ENCODE measurements at regions not wholly inside any gene's neighbourhood (a gene's known extent, or its start where the extent isn't known, plus 50 kb on each side); places are given as distances from the start of the nearest gene placed in this dataset.

DNA sequence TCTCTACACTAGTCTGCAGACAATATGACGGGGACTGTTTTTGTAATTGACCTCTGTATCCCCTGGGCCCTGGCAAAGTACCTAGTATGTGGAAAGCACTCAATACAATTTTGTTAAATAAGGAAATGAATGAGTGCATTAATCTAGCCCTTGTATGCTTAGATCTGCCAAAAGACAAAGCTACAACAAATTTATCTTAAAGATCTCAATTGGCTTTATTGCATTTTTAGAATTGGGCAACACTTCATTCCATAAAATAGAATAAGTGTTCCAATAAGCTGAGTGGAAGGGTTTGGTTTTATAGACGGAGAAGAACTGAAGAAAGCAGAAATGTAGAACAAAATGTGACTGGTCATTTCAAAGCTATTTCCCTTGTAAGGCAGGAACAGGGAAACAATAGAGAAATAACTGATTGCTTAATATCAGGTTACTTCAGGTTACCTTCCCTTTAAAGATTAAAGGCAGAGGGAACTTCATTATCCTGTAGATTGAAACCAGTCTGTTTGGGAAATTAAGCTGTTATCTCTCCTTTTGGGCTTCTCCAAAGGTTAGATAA is 108.3 kb upstream of the MME start:
- peak; percentile 91 for DNase-seq (ENCODE audit: low read depth)
- TF ChIP-seq, protein P1, sequence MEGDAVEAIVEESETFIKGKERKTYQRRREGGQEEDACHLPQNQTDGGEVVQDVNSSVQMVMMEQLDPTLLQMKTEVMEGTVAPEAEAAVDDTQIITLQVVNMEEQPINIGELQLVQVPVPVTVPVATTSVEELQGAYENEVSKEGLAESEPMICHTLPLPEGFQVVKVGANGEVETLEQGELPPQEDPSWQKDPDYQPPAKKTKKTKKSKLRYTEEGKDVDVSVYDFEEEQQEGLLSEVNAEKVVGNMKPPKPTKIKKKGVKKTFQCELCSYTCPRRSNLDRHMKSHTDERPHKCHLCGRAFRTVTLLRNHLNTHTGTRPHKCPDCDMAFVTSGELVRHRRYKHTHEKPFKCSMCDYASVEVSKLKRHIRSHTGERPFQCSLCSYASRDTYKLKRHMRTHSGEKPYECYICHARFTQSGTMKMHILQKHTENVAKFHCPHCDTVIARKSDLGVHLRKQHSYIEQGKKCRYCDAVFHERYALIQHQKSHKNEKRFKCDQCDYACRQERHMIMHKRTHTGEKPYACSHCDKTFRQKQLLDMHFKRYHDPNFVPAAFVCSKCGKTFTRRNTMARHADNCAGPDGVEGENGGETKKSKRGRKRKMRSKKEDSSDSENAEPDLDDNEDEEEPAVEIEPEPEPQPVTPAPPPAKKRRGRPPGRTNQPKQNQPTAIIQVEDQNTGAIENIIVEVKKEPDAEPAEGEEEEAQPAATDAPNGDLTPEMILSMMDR (IDR thresholded peaks at IDR 0.05; ENCODE audit: control insufficient read depth, insufficient read depth, low read depth, low read length, missing control alignments), result no peak
- H3K4me3 ChIP-seq (ENCODE audit: control insufficient read depth, low read depth, low read length), result no peak overlapping the region

DNA sequence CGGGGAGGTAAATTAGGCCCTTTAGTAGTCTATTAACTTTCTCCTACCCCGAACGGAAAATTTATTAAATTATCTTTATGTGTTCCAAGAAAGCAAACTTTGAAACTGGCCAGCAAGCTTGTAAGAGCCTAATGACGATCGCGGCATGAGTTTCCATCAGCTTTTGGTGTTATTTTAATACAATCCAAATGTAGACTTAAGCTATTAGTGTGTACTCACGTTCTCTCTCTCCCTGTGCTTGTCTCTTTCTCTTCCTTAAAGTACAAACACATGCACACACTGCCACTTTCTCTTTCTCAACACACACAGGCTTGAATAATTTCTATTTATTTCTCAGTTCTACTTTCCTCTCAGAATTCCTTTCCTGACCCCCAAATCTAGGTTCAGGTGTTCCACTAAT is 108.8 kb upstream of the MME start:
- DNase-seq (ENCODE audit: low read depth), result peak; percentile 52
- TF ChIP-seq, protein P1 (IDR thresholded peaks at IDR 0.05; ENCODE audit: control insufficient read depth, insufficient read depth, low read depth, low read length, missing control alignments), result no peak
- no peak overlapping the region for H3K4me3 ChIP-seq (ENCODE audit: control insufficient read depth, low read depth, low read length)

DNA sequence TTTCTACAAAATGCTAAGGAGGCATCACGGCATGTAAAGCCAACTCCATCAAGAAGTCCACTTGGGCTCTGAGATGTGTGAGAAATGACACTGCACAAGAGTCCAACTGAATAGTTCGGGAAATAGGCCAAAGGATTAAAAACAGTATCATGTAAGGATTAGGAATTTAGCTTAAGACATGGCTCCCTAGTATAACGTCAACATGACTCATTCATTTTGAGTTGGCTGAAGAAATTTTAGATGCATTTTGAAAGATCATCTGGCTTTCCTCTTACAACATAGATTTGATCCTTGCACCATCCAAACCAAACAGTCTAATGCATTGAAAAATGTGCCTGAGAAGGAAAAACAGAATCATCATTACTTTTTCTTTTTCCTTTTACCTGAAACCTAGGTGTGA is 109.3 kb upstream of the MME start:
- no peak overlapping the region for H3K4me3 ChIP-seq (ENCODE audit: control insufficient read depth, low read depth, low read length)
- DNase-seq (ENCODE audit: low read depth), result peak; percentile 96

DNA sequence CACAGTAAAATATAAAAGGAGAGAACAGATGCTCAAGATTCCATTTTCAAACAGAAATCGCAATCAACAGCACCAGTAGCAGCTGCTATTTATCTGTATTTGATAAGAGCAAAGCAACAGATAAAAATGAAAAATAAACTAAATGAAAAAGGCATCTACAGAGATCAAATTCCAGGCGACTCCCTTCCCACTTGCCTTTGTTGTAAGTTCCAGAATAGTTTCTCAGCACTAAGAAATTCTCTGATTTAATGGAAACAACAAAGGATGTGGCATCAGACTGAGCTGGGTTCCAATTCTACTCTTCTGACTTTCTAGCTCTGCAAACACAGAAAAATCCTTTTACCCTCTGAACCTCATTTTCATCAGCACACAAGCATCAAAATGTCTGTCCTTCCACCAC is 110.8 kb upstream of the MME start:
- no peak for DNase-seq (ENCODE audit: low read depth)
- TF ChIP-seq, protein P1 (IDR thresholded peaks at IDR 0.05; ENCODE audit: control insufficient read depth, insufficient read depth, low read depth, low read length, missing control alignments), result no peak

More for the DNA sequence above, 109.3 kb upstream of the MME start:
- TF ChIP-seq, protein P1 (IDR thresholded peaks at IDR 0.05; ENCODE audit: control insufficient read depth, insufficient read depth, low read depth, low read length, missing control alignments), result no peak

DNA sequence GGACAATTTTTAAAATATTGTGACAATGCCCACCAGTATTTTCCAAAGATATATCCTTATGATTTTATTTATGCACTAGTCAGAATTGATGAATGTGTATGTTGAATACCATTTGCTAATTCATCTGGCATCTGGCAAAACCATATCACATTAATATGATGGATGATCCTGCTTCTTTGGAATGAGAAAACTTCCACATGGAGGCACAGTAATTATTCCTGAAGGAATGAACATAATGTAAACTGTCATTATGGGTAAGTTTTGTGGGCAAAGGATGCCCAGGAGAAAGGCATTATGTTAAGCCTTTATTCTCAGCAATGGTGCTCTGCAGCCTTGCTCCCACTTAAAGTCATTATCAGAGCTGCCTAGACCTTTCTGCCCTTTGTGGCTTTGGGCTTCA is 113.0 kb upstream of the MME start:
- H3K4me3 ChIP-seq (ENCODE audit: control insufficient read depth, low read depth, low read length), result no peak overlapping the region
- no peak for DNase-seq (ENCODE audit: low read depth)
- TF ChIP-seq, protein P1 (IDR thresholded peaks at IDR 0.05; ENCODE audit: control insufficient read depth, insufficient read depth, low read depth, low read length, missing control alignments), result no peak

More for the DNA sequence above, 110.8 kb upstream of the MME start:
- H3K4me3 ChIP-seq (ENCODE audit: control insufficient read depth, low read depth, low read length), result no peak overlapping the region

DNA sequence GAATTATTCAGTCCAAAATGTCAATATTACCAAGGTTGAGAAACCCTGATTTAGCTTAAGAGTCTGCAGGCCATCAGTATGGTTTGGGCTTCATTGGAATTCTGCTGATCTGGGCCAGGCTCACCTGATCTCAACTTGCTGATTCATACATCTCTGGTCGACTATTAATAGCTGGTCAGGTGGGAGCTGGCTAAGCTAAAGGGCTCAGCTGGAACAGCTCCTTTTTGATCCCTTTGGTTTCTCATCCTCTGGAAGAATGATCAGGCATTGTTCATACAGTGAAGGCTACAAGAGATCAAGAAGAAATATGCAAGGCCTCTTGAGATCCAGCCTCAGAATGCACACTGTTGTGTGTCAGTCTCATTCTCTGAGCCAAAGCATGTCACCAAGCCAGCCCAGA is 123.3 kb upstream of the MME start:
- no peak for DNase-seq (ENCODE audit: low read depth)
- H3K4me3 ChIP-seq (ENCODE audit: control insufficient read depth, low read depth, low read length), result no peak overlapping the region
- TF ChIP-seq, protein P1 (IDR thresholded peaks at IDR 0.05; ENCODE audit: control insufficient read depth, insufficient read depth, low read depth, low read length, missing control alignments), result no peak

All from AG09309 (cell line).